ENCODE measurements at regions not wholly inside any gene's neighbourhood (a gene's known extent, or its start where the extent isn't known, plus 50 kb on each side); places are given as distances from the start of the nearest gene placed in this dataset.

DNA sequence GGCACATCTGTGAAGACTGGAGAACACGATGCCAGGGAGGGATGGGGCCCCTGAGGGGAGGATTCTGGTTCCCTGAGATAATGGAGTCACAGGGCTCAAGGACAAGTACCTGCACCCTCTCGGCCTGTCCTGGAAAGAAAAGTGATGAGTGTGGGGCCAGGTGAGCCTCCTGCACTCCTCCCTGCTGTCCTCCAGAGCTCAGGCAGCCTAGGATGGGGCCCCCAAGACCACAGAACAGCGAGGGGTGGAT lies 101.3 kb upstream of the TNRC6C start:
- H3K9ac ChIP-seq = no peak overlapping the region
- no peak overlapping the region for H3K4me2 ChIP-seq
- H3K27me3 ChIP-seq (ENCODE audit: insufficient read depth, low read depth) = no peaks in the 10 kb centered on the region
- no peak overlapping the region for H3K4me3 ChIP-seq (IDR thresholded peaks at IDR 0.05; ENCODE audit: insufficient read depth, low read depth, low read length)
- peaks cover 6% of the 10 kb centered on the region for H3K4me1 ChIP-seq (ENCODE audit: low read depth, poor library complexity, severe bottlenecking)
- TF ChIP-seq, protein P1, sequence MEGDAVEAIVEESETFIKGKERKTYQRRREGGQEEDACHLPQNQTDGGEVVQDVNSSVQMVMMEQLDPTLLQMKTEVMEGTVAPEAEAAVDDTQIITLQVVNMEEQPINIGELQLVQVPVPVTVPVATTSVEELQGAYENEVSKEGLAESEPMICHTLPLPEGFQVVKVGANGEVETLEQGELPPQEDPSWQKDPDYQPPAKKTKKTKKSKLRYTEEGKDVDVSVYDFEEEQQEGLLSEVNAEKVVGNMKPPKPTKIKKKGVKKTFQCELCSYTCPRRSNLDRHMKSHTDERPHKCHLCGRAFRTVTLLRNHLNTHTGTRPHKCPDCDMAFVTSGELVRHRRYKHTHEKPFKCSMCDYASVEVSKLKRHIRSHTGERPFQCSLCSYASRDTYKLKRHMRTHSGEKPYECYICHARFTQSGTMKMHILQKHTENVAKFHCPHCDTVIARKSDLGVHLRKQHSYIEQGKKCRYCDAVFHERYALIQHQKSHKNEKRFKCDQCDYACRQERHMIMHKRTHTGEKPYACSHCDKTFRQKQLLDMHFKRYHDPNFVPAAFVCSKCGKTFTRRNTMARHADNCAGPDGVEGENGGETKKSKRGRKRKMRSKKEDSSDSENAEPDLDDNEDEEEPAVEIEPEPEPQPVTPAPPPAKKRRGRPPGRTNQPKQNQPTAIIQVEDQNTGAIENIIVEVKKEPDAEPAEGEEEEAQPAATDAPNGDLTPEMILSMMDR (conservative IDR thresholded peaks at IDR 0.05; ENCODE audit: low read depth, low read length) = no peak
- H2AFZ ChIP-seq (ENCODE audit: low read depth) = no peak overlapping the region
- no peaks in the 10 kb centered on the region for H4K20me1 ChIP-seq (ENCODE audit: insufficient read depth)
- H3K79me2 ChIP-seq (ENCODE audit: insufficient read depth, low read depth) = no peaks in the 10 kb centered on the region
- H3K36me3 ChIP-seq (ENCODE audit: insufficient read depth) = no peaks in the 10 kb centered on the region
- no peak overlapping the region for H3K27ac ChIP-seq

DNA sequence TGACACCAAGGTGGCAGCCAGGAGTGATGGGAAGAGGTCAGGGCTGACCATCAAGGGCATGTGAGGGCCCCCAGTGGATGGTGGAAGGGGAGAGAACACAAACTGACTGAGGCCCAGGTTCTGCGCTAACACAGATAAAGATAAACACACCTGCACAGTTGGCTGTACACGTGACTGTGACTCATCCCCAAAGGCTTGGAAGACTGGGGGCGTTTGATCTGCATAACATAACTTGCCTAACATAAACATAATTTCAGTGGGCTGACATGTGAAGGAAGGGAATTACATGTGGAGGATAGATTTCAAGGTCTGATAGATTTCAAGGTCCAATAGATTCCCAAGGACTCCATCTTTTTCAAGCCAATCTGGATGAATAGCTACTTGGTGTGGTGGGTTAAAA lies 100.9 kb upstream of the TNRC6C start:
- Histone ChIP-seq H3K27ac (no peak overlapping the region), H3K27me3 (ENCODE audit: insufficient read depth, low read depth) (no peaks in the 10 kb centered on the region), H3K9ac (no peak overlapping the region), H3K4me1 (ENCODE audit: low read depth, poor library complexity, severe bottlenecking) (peaks cover 6% of the 10 kb centered on the region), H2AFZ (ENCODE audit: low read depth) (no peak overlapping the region), H4K20me1 (ENCODE audit: insufficient read depth) (no peaks in the 10 kb centered on the region), H3K36me3 (ENCODE audit: insufficient read depth) (no peaks in the 10 kb centered on the region), H3K4me2 (no peak overlapping the region), H3K4me3 (IDR thresholded peaks at IDR 0.05; ENCODE audit: insufficient read depth, low read depth, low read length) (no peak overlapping the region), H3K79me2 (ENCODE audit: insufficient read depth, low read depth) (no peaks in the 10 kb centered on the region)
- TF ChIP-seq, protein P1 (conservative IDR thresholded peaks at IDR 0.05; ENCODE audit: low read depth, low read length) = no peak

- Histone ChIP-seq H3K4me3 (IDR thresholded peaks at IDR 0.05; ENCODE audit: insufficient read depth, low read depth, low read length) (no peak overlapping the region), H3K79me2 (ENCODE audit: insufficient read depth, low read depth) (no peaks in the 10 kb centered on the region), H4K20me1 (ENCODE audit: insufficient read depth) (no peaks in the 10 kb centered on the region), H3K4me2 (no peak overlapping the region), H3K36me3 (ENCODE audit: insufficient read depth) (no peaks in the 10 kb centered on the region), H2AFZ (ENCODE audit: low read depth) (no peak overlapping the region), H3K9ac (no peak overlapping the region), H3K4me1 (ENCODE audit: low read depth, poor library complexity, severe bottlenecking) (peaks cover 6% of the 10 kb centered on the region), H3K27me3 (ENCODE audit: insufficient read depth, low read depth) (no peaks in the 10 kb centered on the region), H3K27ac (no peak overlapping the region)
- TF ChIP-seq, protein P1 (conservative IDR thresholded peaks at IDR 0.05; ENCODE audit: low read depth, low read length) = no peak
Observed at GRCh38 chr17:77858291-77859034, 100.0 kb upstream of the TNRC6C start.

DNA sequence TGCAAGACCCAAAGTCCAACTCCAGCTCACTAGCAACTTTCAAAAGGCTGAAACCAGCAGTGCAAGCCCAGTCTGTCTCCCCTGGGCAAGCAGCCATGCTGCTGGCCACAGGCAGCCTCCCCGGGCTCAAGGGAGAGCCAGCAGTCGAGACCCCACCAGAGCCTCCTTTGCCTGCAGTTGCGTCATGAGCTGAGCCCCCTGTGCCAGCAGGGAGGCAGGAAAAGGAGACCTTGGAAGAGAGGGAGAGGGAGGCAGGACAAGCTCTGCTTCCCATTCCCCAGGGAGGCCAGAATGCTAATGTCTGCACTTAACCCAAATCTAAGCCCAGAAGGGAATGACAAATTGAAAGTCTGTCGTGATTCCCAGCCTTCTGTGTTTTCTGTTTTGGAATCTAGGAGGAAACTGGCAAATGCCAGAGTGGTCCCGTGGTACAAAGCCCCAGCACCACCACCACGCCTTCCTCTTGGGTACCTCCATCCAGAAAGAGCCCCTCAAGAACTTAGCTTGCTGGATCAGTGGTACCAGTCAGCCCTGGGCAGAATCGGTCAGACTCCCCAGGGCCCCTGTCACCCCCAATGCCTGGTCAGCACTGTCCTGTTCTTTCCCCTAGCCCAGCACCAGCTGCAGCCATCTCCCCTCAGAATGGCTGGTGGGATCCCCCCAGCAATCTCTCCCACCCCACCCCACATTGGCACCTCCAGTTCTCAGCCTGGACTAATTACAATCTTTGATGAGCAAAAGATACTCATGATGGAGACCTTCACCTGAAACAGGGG lies 99.3 kb upstream of the TNRC6C start:
- Histone ChIP-seq H3K4me1 (ENCODE audit: low read depth, poor library complexity, severe bottlenecking) (peaks cover 10% of the 10 kb centered on the region), H3K4me3 (IDR thresholded peaks at IDR 0.05; ENCODE audit: insufficient read depth, low read depth, low read length) (no peak overlapping the region), H3K9ac (no peak overlapping the region), H3K4me2 (no peak overlapping the region), H3K36me3 (ENCODE audit: insufficient read depth) (no peaks in the 10 kb centered on the region), H3K27me3 (ENCODE audit: insufficient read depth, low read depth) (no peaks in the 10 kb centered on the region), H2AFZ (ENCODE audit: low read depth) (no peak overlapping the region), H3K79me2 (ENCODE audit: insufficient read depth, low read depth) (no peaks in the 10 kb centered on the region), H3K27ac (no peak overlapping the region), H4K20me1 (ENCODE audit: insufficient read depth) (no peaks in the 10 kb centered on the region)
- TF ChIP-seq, protein P1 (conservative IDR thresholded peaks at IDR 0.05; ENCODE audit: low read depth, low read length) = no peak
